Stimulated activated CD4-positive, alpha-beta T cell treated with anti-CD3 and anti-CD28 coated beads, Interleukin-12 subunit alpha, Interleukin-12 subunit beta, amount 100 ng/mL, for 24 hours (primary cell): ENCODE measurements at regions not wholly inside any gene's neighbourhood (a gene's known extent, or its start where the extent isn't known, plus 50 kb on each side); places are given as distances from the start of the nearest gene placed in this dataset.

Source experiments
- DNase-seq, 2 experiments: peaks; one replicate each; pipeline ENCODE4 v3.0.0-alpha.2; 2020; ENCODE audit warnings: low read depth in 2 of 2

DNA sequence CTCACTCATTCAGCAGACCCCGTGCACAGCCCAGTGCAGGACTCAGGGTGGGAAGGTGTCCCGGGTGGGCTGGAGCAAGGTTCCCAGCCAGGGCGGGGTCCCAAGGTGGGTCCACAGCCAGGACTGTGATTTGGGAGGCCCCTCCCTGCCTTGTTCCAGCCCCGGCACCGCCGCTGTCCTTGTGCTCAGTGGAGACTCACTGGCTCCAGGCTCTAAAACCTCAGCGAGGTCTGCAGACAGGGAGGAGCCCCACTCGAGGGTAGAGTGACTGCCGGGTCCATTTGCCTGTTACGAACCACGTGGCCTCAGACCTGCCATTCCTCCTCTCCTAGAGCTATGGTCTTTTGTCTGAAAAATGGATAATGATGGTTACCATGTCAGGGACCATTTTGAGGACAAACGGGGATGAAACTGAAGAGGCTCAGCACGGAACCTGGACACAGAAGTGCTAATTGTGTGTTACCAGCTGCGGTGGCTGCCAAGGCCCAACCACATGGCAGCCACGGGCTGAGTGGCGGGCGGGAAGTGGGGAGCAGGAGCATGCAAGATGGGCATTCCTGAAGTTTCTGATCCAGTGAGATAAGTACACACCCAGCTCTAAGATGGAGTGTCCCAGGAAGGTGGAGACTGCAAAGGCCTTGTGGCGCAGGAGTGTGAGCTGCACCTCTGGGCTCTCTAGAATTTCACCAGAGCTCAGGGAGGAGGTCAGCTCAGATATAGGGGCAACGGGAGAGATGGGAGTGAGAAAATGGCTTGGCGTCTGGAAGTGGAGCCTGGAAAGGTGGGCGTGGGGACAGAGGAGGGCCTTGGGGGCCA, 317.6 kb downstream of the SEC14L1 start:
- DNase-seq = no peak

DNA sequence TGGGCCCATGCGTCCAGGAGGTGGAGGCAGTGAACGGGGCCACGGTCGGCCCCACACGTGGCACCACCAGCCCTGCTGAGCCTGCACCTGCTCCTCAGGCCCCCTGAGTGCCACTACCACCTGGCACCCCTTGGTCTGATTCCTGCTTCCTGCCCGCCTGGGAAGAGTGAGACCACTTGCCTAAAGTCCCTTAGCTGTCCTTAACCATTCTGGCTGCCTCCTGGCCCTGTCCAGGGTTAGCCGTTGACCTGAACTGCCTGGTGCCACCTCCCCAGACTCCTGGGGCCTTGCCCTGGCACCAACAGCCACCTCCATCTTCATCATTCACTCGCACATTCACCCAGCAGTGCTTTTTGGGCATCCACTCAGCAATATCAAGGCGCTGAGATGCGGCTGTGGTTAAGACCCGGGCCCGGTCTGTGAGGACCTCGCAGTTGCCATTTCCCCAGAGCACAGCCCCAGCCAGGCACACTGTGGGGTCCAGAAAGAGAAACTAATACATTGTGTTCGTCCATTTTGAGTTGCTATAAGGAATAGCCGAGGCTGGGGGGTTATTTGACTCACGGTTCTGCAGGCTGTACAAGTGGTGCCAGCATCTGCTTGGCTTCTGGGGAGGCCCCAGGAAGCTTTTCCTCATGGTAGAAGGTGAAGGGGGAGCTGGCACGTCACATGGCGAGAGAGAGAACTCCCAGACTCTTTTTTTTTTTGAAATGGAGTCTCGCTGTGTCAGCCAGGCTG, 318.4 kb downstream of the SEC14L1 start:
- no peak for DNase-seq

DNA sequence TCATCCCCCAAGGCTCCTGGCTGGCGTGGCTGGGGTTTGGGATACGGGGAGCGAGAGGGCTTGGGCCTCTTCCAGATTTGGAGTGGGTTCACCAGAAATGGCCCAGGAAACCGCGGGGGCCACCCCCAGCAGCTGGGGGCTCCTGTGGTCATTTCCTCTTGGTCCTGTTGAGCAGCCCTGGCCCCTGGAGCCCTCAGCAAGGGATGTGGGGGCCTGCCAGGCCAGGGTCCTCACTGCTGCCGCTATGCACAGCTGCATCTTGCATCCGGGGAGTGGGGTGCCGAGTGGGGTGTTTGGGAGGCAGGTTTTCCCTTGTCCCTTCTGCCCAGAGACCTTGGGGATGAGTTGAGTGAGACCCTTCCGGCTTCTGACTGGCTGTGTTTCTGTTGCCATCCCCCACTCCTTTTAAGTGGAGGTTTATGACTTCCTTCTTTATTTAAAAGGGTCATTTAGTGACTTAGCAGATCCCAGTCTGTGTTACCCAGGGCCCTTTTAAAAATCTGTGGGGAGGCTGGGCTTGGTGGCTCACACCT, 319.8 kb downstream of the SEC14L1 start:
- DNase-seq = no peak

DNA sequence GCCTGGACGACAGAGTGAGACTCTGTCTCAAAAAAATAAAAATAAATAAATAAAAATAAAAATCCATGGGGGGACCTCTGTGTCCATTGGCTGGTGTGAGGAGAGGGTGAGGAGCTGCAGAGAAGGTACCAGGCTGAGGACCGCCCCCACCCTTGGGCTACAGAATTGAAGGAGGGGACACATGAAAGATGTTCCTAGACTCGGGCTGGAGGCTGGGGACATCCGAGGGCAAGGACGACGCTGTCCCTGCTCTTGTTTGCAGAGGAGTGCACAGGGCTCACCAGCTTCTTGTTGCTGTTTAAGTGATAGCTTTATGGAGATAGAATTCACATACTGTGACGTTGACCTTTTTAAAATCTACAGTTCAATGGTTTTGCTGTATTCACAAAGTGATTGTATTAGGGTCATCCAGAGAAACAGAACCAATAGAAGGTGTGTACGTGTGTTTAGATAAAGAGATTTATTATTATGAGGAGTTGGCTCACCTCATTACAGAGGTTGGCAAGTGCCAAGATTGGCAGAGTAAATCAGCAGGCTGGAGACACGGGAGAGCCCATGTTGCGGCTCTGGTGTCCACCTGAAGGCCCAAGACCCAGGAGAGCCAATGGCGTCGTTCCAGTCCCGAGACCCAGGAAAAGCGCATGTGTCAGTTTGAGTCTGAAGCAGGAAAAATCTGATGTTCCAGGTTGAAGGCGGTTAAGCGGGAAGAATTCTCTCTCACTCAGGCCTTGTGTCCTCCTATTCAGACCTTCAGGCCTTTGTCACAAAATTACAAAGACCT, 320.7 kb downstream of the SEC14L1 start:
- no peak for DNase-seq

DNA sequence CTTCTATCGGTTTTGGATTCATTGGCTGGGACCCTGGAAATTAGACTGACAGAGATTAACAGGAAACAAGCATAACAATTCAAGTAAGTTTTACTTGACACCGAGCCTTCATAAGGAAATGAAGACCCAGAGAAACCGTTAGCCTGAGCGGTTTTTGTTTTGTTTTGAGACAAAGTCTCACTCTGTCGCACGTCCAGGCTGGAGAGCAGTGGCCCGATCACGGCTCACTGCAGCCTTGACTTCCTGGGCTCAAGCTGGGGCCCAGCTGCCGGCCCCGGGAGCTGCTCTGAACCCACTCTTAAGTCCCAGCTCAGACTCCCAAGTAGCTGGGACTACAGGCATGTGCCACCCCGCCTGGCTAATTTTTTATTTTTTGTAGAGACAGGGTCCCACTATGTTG, 321.3 kb downstream of the SEC14L1 start:
- no peak for DNase-seq

DNA sequence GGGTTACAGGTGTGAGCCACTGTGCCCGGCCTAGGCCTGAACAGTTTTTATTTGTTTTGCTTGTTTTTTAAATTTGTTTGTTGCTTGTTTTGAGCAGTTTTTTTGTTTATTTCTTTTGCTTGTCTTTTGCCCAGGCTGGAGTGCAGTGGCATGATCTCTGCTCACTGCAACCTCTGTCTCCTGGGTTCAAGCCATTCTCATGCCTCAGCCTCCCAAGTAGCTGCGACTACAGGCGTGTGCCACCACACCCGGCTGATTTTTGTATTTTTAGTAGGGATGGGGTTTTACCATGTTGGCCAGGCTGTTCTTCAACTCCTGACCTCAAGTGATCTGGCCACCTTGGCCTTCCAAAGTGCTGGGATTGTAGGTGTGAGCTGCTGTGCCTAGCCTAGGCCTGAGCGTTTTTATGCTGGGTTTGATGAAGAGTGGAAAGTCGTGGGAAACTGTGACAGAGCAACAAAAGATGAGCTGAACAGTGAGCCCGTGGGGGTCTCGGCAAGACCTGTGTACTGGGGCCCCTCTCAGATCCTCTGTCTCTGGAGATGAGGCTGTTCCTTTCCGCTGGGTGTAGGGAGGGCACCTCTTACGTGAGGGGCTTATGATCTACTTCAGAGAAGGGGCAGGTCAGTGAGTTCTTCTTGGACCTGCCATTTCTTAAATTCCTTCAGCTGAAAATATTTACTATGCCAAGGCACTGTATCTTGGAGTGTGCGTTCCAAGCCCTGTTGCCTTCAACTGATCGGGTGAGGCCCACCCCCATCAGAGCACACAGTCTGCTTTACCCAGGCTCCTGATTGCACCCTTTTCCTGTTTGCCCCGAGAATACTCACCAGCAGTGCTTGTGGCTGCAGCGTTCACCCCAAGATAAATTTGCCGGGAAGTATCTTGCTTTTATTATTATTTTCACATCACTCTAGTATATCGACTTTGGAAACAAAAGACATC, 322.1 kb downstream of the SEC14L1 start:
- DNase-seq = no peak

GRCh38 chr17:77464988-77465357, 324.2 kb downstream of the SEC14L1 start:
- no peak for DNase-seq

GRCh38 chr17:77465358-77466041, 324.7 kb downstream of the SEC14L1 start:
- peak in 1 of 2 experiments; percentile 68 for DNase-seq

DNA sequence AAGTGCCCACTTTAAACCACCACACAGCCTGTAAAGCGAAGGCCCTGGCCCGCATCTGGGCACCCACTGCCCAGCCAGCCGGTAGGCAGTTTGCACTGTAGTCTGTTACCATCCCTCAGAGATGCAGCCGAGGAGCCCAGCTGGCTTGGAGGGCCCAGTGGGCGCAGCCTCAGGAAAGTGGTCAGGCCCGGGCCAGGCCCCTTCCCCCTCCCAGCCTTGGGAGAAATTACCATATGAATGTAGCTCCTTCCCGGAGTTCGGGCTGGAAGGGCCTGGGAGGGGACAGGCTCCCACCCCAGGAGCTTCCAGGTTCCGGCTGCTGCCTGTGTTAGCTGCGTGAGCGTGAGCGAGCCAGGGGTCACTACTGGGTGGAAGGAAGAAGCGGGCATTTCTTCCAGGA, 325.4 kb downstream of the SEC14L1 start:
- DNase-seq = no peak

DNA sequence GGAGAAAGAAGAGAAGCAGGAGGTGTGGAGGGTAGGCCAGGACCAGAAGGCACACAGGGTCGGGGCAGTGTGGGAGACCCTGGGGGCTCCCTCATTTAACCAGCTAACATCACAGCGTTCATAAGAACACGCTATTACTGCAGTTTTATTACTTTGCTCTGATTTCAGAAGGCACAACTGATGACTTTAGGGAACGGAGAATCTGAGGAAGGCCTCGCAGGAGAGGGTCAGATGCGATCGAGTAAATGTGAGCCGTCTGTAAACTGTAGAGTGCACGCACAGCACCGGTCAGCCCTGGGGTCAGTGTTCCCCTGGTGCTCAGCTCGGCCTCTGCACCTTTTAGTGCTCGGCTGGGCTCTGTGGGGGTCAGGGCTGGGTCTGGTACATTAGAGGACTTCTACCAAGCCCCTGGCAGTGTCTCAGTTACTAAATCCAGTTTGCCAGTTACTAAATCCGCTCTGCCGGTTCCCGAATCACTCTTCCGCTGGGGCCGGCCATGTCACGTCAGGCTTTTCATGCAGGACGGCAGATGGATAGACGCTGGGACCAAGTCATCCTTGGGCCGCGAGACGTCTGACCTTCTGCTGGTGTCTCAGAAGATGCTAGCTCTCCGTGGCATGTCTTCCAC, 325.9 kb downstream of the SEC14L1 start:
- DNase-seq = no peak

GRCh38 chr17:77467521-77467920, 326.8 kb downstream of the SEC14L1 start:
- no peak for DNase-seq

DNA sequence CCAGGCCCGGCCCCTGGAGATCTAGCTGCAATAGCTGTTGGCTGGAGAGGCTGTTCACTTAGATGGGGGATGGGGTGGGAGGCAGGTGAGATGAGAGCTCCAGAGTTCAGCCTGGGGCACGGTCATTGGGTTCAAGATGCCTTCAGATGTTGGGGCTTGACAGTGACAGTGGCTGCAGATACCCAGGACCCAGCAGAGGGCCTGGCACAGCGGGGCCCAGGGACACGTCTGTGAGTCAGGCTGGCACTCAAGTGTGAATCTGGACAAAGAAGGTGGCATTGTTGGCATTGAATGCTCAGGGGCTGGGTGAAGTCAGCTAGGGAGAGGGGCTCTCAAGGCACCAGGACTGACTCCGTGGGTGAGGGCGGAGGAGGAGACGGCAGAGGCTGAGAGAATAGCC, 328.1 kb downstream of the SEC14L1 start:
- no peak for DNase-seq

DNA sequence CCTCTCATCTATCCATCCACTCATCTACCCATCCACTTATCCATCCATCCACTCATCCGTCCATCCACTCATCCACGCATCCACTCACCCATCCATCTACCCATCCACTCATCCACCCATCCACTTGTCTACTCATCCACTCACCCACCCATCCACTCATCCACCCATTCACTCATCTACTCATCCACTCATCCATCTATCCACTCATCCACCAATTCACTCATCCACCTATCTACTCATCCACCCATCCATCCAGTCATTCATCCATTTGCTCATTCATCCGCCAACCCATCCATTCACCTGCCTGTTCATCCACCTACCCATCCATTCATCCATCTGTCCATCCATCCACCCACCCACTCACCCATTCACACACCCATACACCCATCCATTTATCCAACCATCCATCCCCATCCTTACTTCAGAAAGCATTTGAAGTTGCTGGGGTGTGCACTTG, 329.6 kb downstream of the SEC14L1 start:
- no peak for DNase-seq

- no peak for DNase-seq
These were observed 330.3 kb downstream of the SEC14L1 start for GRCh38 chr17:77470800-77471733.

DNA sequence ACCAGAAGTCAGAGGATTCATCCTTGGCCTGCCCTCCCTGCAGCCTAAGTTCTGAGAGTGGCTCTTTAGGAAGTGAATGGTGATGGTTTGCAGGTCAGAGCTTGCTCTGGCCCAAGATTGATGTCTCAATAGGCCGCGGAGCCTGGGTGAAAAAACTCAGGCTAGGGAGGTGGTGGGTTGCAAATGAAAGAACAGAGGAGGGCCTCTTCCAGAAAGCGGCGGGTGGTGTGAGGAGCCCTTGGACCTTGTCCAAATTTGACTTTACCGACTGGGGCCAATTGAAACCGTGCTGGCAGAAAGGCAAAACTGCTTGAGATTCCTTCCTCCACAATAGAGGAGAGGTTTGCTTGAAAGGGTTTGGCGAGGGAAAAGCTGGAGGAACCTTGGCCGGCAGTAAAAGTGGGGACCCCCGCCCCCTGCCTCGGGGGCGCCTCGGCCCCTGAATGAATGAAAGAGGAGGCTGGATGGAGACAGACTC, 331.3 kb downstream of the SEC14L1 start:
- no peak for DNase-seq

DNA sequence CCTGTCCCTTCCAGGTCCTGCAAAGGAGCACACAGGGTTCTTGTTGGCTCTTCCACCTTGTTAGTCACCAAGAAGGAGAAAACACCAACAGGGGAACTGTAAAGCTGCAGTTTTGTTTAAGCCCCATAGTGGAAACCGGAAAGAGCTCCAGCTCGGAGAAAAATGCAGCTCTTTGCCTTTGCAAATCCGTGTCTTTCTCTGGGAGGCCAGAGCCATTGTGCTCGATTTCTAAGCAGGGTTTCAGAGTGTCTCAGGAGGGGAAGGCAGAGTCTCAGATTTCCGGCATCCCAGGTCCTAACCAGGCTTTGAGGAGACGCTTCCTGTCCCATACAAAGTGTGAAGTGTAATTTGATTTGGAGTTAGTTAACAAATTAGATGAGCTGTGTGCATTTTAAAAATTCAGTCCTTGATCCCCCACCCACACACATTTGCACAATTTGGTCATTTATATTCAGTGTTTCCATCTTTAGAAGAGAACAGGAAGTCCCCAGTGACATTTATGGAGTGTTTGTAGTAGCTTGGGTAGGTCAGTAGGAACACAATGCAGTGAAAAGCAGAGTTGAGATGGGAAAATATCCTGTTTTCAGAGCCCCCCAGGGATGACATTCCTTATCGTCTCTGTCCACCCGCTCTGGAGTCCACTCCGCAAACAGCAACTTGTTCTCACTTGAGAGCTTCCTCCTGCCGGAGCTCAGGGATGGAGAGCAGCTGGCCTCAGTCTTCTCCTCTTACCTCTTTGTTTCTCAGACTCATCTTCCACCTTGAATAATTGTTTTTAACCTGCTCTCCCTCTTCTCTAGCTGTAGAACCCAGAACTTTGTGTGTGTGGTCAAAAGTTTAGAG, 331.9 kb downstream of the SEC14L1 start:
- DNase-seq = no peak

DNA sequence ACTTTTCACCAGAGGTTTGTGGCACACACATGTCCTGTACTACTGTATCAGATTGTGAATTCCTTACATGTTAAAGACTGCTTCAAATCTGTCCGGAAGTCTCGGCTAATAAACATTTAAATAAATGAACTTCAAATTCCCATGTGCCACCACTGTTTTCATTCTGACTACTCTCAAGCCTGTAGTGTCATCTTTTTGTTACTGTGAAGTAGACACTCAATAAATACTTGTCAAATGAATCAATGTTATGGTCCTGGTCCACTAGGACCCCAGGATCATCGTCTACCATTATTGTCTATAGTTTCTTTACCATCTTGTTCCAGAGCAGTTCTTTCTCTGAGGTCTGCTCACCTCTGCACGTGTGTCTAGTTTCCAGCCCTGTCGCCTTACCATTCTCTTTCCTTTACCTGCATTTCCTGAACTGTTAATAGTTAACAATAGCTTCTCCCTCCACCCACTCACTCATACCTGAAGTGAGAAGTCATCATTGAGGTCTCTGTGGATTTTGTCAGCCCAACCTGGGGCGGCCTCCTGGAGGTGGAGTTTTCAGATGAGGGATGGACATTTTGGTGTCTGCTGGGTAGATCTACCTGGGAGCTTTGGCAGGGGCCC, 333.0 kb downstream of the SEC14L1 start:
- no peak for DNase-seq
